SK-N-SH (cell line): ENCODE measurements at regions not wholly inside any gene's neighbourhood (a gene's known extent, or its start where the extent isn't known, plus 50 kb on each side); places are given as distances from the start of the nearest gene placed in this dataset.

ENCODE experiments used
- CTCF ChIA-PET: fragments of 300-600, 350-600 bp; formaldehyde crosslinking; extraction: SDS; loops from one replicate; lab custom pipeline; 2021; lab: Yijun Ruan, JAX
- POLR2A ChIA-PET: fragments of 350-600 bp; sonication (Branson Sonifier 250); formaldehyde crosslinking; extraction: SDS; loops from one replicate; lab custom pipeline; 2020; ENCODE audit warnings: antibody characterized with exemption, inconsistent platforms; lab: Yijun Ruan, JAX
- DNase-seq: peaks from one replicate; pipeline ENCODE4 v3.0.0; 2012
- H2AFZ ChIP-seq: fragments of 200-600 bp; sonication (generic); 2 replicates; pipeline ENCODE4 v1.8.1; 2016; ENCODE audit warnings: antibody characterized with exemption, mild to moderate bottlenecking, low read depth
- H3F3A ChIP-seq: fragments of 200-600 bp; sonication (generic); replicated peaks from 2 replicates; pipeline ENCODE3; 2016; ENCODE audit warnings: antibody characterized with exemption, mild to moderate bottlenecking; ENCODE audit not compliant: insufficient read depth
- H3K27ac ChIP-seq, 2 experiments: fragments of 200-500 bp in 1 of 2; fragments of 200-600 bp in 1 of 2; sonication (Bioruptor generic) in 1 of 2; sonication (generic), shearing (Covaris generic) in 1 of 2; 2 replicates each; pipeline versions ENCODE4 v1.5.1 to v1.6.1; 2014 to 2016; ENCODE audit warnings: low read depth in 2 of 2, inconsistent platforms in 1 of 2, low read length in 1 of 2, mild to moderate bottlenecking in 1 of 2, mixed read lengths in 1 of 2
- H3K27me3 ChIP-seq: fragments of 200-600 bp; sonication (generic), shearing (Covaris generic); 2 replicates; pipeline ENCODE4 v1.6.1; 2016; ENCODE audit warnings: mixed run types; ENCODE audit not compliant: insufficient read depth
- H3K36me3 ChIP-seq, 2 experiments: fragments of 200-500 bp in 1 of 2; fragments of 200-600 bp in 1 of 2; sonication (Bioruptor generic) in 1 of 2; sonication (generic) in 1 of 2; replicated peaks in 1 of 2; 2 replicates each; pipeline versions ENCODE3 to v1.5.1; 2014 to 2016; ENCODE audit warnings: low read length in 1 of 2, mild to moderate bottlenecking in 1 of 2; ENCODE audit not compliant: insufficient read depth in 2 of 2, control insufficient read depth in 1 of 2
- H3K4me1 ChIP-seq, 2 experiments: fragments of 200-500 bp in 1 of 2; fragments of 200-600 bp in 1 of 2; sonication (Bioruptor generic) in 1 of 2; sonication (generic), shearing (Covaris generic) in 1 of 2; 2 replicates each; pipeline versions ENCODE4 v1.5.1 to v1.6.1; 2014 to 2016; ENCODE audit warnings: low read depth in 1 of 2, low read length in 1 of 2, mixed run types in 1 of 2; ENCODE audit not compliant: insufficient read depth in 2 of 2, control insufficient read depth in 1 of 2
- H3K4me2 ChIP-seq: fragments of 200-600 bp; sonication (generic), shearing (Covaris generic); 2 replicates; pipeline ENCODE4 v1.6.1; 2017; ENCODE audit warnings: mixed run types
- H3K4me3 ChIP-seq, 2 experiments: fragments of 200-500 bp in 1 of 2; fragments of 200-600 bp in 1 of 2; sonication (Bioruptor generic) in 1 of 2; sonication (generic), shearing (Covaris generic) in 1 of 2; 2 replicates each; pipeline versions ENCODE4 v1.5.1 to v1.8.1; 2014 to 2016; ENCODE audit warnings: low read depth in 2 of 2, inconsistent platforms in 1 of 2, low read length in 1 of 2, mild to moderate bottlenecking in 1 of 2, mixed read lengths in 1 of 2, moderate library complexity in 1 of 2
- H3K79me2 ChIP-seq: fragments of 200-600 bp; sonication (generic); 2 replicates; pipeline ENCODE4 v1.8.1; 2017; ENCODE audit warnings: mild to moderate bottlenecking; ENCODE audit not compliant: insufficient read depth
- H3K9ac ChIP-seq: fragments of 200-600 bp; sonication (generic); 2 replicates; pipeline ENCODE4 v1.6.1; 2017; ENCODE audit warnings: mixed run types
- H3K9me2 ChIP-seq: fragments of 200-600 bp; sonication (generic); 2 replicates; pipeline ENCODE4 v1.6.1; 2017; ENCODE audit warnings: mixed run types
- H3K9me3 ChIP-seq: fragments of 200-600 bp; sonication (generic); 2 replicates; pipeline ENCODE4 v1.6.1; 2017; ENCODE audit warnings: mixed run types, mild to moderate bottlenecking, moderate library complexity
- H4K20me1 ChIP-seq: fragments of 200-600 bp; sonication (generic); 2 replicates; pipeline ENCODE4 v1.6.1; 2017; ENCODE audit warnings: mild to moderate bottlenecking, mixed run types; ENCODE audit not compliant: insufficient read depth
- CTCF ChIP-seq: fragments of 200-600 bp; sonication (generic); IDR thresholded peaks from 2 replicates; pipeline ENCODE4 v1.6.1; 2017; ENCODE audit warnings: antibody characterized with exemption, mild to moderate bottlenecking, moderate library complexity
- FOXJ3 ChIP-seq: sonication (generic); formaldehyde crosslinking; IDR thresholded peaks from 2 replicates; pipeline ENCODE4 v1.5.1; 2020; ENCODE audit warnings: mild to moderate bottlenecking, missing genetic modification reagents
- GABPA ChIP-seq: IDR thresholded peaks from 2 replicates; pipeline ENCODE4 v1.4.0; 2012; ENCODE audit warnings: low read depth, mild to moderate bottlenecking
- MEF2A ChIP-seq: IDR thresholded peaks from 2 replicates; pipeline ENCODE4 v1.4.0; 2012; ENCODE audit warnings: low read depth, borderline replicate concordance
- NFIC ChIP-seq: IDR thresholded peaks from 2 replicates; pipeline ENCODE4 v1.4.0; 2012; ENCODE audit warnings: borderline replicate concordance
- RCOR1 ChIP-seq: fragments of 150-350 bp; IDR thresholded peaks from 2 replicates; pipeline ENCODE4 v1.6.1; 2017; ENCODE audit warnings: antibody characterized with exemption, low read length
- RFX5 ChIP-seq: IDR thresholded peaks from 2 replicates; pipeline ENCODE4 v1.6.1; 2012; ENCODE audit warnings: mild to moderate bottlenecking, improper control_type of control experiment, low read length
- RXRA ChIP-seq: IDR thresholded peaks from 2 replicates; pipeline ENCODE4 v1.4.0; 2012; ENCODE audit warnings: low read depth, mild to moderate bottlenecking, borderline replicate concordance
- SIN3A ChIP-seq: IDR thresholded peaks from 2 replicates; pipeline ENCODE4 v1.6.1; 2012; ENCODE audit warnings: low read depth, mild to moderate bottlenecking, low read length, moderate library complexity, borderline replicate concordance
- SMC3 ChIP-seq: IDR thresholded peaks from 2 replicates; pipeline ENCODE4 v1.6.1; 2012; ENCODE audit warnings: low read depth, low read length, improper control_type of control experiment
- TAF1 ChIP-seq: IDR thresholded peaks from 2 replicates; pipeline ENCODE4 v1.6.1; 2012; ENCODE audit warnings: low read depth, mild to moderate bottlenecking, low read length, moderate library complexity, borderline replicate concordance
- USF1 ChIP-seq: IDR thresholded peaks from 2 replicates; pipeline ENCODE4 v1.4.0; 2012; ENCODE audit warnings: low read depth, borderline replicate concordance
- YY1 ChIP-seq: IDR thresholded peaks from 2 replicates; pipeline ENCODE4 v1.4.0; 2012; ENCODE audit warnings: low read depth, mild to moderate bottlenecking
- ZBTB33 ChIP-seq: IDR thresholded peaks from 2 replicates; pipeline ENCODE4 v1.4.0; 2012; ENCODE audit warnings: low read depth, borderline replicate concordance
- WGBS: methylation state at CpG from one replicate; pipeline ENCODE4 v1.1.6; 2017; ENCODE audit warnings: low lambda C conversion rate; 5-methylcytosine and 5-hydroxymethylcytosine counted together
- TF ChIP-seq, protein P1 (sequence below): IDR thresholded peaks from 2 replicates; pipeline ENCODE4 v1.6.1; 2012; ENCODE audit warnings: mild to moderate bottlenecking, low read depth, low read length, moderate library complexity

DNA sequence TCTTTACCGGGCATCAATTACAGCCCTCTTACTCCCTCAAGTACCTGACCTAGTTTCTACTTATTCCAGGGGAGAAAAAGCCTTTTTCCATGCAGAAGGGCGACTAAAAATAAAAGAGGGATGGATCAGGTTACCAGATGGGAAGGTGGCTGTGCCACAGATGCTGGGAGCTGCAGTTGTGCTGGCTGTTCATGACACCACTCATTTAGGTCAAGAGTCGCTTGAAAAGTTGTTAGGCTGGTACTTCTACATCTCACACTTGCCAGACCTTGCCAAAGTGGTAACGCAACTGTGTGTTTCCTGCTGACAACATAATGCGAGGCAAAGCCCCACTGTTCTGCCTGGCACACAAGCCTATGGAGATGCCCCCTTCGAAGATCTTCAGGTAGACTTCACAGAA lies 148.4 kb upstream of the FGF16 start (continued):
- no peak for TF ChIP-seq RCOR1
- no peak for TF ChIP-seq RXRA
- no peak for TF ChIP-seq TAF1
- TF ChIP-seq SIN3A: no peak
- no peak for TF ChIP-seq YY1
- TF ChIP-seq RFX5: no peak

DNA sequence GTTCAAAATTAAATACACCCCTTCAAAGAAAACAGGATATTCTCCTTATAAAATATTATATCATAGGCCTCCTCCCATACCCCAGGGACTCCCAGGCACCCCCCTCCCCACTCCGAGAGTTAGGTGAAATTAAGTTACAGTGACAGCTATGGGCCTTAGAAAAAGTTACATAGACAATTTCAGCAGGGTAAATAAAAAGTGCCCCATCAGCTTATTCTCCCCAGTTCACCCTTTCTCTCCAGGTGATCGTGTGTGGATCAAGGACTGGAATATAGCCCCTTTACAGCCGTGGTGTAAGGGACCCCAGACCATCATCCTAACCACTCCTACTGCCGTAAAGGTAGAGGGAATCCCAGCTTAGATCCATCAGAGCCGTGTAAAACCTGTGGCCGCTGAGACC lies 147.6 kb upstream of the FGF16 start:
- no peak overlapping the region for H3K4me2 ChIP-seq
- no peaks in the 10 kb centered on the region for H3K9me2 ChIP-seq
- H3F3A ChIP-seq: no peaks in the 10 kb centered on the region
- no peaks in the 10 kb centered on the region for H3K9me3 ChIP-seq
- no peaks in the 10 kb centered on the region for H4K20me1 ChIP-seq
- ChIA-PET CTCF (no interaction called here), POLR2A (no interaction called here)
- H2AFZ ChIP-seq: no peak overlapping the region
- TF ChIP-seq NFIC: no peak
- TF ChIP-seq USF1: no peak
- TF ChIP-seq RCOR1: no peak
- WGBS: 8% methylated on average over 5 of the region's 6 CpGs
- no peak overlapping the region for H3K27ac ChIP-seq
- H3K4me1 ChIP-seq: no peaks in the 10 kb centered on the region
- no peak overlapping the region for H3K9ac ChIP-seq
- H3K4me3 ChIP-seq: no peak overlapping the region
- H3K36me3 ChIP-seq: no peaks in the 10 kb centered on the region
- H3K79me2 ChIP-seq: no peaks in the 10 kb centered on the region
- H3K27me3 ChIP-seq: no peaks in the 10 kb centered on the region
- no peak for DNase-seq

DNA sequence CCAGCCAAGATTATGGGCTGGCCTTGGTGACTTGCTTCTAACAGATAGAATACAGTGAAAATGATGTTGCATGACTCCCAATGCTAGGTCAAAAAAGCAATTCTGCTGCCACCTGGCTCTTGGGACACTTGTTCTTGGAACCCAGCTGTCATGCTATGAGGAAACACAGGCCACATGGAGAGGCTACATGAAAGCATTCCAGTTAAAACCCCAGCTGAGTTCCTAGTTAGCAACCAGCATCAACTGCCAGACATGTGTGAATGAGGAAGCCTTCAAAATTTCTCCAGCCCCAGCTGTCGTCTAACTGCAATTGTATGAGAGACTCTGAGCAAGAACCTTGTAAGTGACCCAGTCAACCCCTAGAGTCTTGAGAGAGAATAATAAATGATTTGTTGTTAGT lies 105.2 kb upstream of the FGF16 start:
- CTCF ChIA-PET: no interaction called here
- Histone ChIP-seq H3K4me2 (no peak overlapping the region), H3K27ac (no peak overlapping the region), H2AFZ (no peak overlapping the region), H3F3A (no peaks in the 10 kb centered on the region), H3K9me2 (no peaks in the 10 kb centered on the region), H3K4me1 (no peaks in the 10 kb centered on the region), H3K27me3 (no peaks in the 10 kb centered on the region)
- no peak for DNase-seq
- WGBS: 0% methylated on average over 1 of the region's 1 CpG
- POLR2A ChIA-PET: no interaction called here
- TF ChIP-seq, protein P1, sequence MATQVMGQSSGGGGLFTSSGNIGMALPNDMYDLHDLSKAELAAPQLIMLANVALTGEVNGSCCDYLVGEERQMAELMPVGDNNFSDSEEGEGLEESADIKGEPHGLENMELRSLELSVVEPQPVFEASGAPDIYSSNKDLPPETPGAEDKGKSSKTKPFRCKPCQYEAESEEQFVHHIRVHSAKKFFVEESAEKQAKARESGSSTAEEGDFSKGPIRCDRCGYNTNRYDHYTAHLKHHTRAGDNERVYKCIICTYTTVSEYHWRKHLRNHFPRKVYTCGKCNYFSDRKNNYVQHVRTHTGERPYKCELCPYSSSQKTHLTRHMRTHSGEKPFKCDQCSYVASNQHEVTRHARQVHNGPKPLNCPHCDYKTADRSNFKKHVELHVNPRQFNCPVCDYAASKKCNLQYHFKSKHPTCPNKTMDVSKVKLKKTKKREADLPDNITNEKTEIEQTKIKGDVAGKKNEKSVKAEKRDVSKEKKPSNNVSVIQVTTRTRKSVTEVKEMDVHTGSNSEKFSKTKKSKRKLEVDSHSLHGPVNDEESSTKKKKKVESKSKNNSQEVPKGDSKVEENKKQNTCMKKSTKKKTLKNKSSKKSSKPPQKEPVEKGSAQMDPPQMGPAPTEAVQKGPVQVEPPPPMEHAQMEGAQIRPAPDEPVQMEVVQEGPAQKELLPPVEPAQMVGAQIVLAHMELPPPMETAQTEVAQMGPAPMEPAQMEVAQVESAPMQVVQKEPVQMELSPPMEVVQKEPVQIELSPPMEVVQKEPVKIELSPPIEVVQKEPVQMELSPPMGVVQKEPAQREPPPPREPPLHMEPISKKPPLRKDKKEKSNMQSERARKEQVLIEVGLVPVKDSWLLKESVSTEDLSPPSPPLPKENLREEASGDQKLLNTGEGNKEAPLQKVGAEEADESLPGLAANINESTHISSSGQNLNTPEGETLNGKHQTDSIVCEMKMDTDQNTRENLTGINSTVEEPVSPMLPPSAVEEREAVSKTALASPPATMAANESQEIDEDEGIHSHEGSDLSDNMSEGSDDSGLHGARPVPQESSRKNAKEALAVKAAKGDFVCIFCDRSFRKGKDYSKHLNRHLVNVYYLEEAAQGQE: no peak
- TF ChIP-seq ZBTB33 (no peak), FOXJ3 (CRISPR knock-in tag) (no peak), SIN3A (no peak), TAF1 (no peak), MEF2A (no peak), SMC3 (no peak), GABPA (no peak), CTCF (no peak)
- TF ChIP-seq, all 33 proteins: peak for 0
- Histone ChIP-seq H3K4me3 (no peak overlapping the region), H3K79me2 (no peaks in the 10 kb centered on the region), H3K9me3 (no peaks in the 10 kb centered on the region), H3K9ac (no peak overlapping the region), H4K20me1 (no peaks in the 10 kb centered on the region), H3K36me3 (no peaks in the 10 kb centered on the region)
